AG04449 (cell line): ENCODE measurements at regions not wholly inside any gene's neighbourhood (a gene's known extent, or its start where the extent isn't known, plus 50 kb on each side); places are given as distances from the start of the nearest gene placed in this dataset.

Experiments
- CTCF ChIA-PET: fragments of 350-600 bp; formaldehyde crosslinking; extraction: SDS; loops from one replicate; lab custom pipeline; 2021; ENCODE audit warnings: antibody characterized with exemption; lab: Yijun Ruan, JAX
- POLR2A ChIA-PET: fragments of 400-600, 350-600 bp; formaldehyde crosslinking; extraction: SDS; loops from one replicate; lab custom pipeline; 2020; ENCODE audit warnings: antibody characterized with exemption, inconsistent platforms; lab: Yijun Ruan, JAX
- DNase-seq: peaks from one replicate; pipeline ENCODE4 v3.0.0-alpha.2; 2010; ENCODE audit warnings: low read depth, low spot score
- H3K4me3 ChIP-seq: 2 replicates; pipeline ENCODE4 v1.5.1; 2011; ENCODE audit warnings: low read depth, mild to moderate bottlenecking, control low read depth, low read length
- TF ChIP-seq, protein P1 (sequence below): IDR thresholded peaks from one replicate; pipeline ENCODE4 v1.5.1; 2011; ENCODE audit warnings: mild to moderate bottlenecking, moderate library complexity, low read length, control low read depth, inconsistent platforms; ENCODE audit not compliant: insufficient read depth; ENCODE audit errors: missing control alignments

- no peak for DNase-seq
- H3K4me3 ChIP-seq, result no peak overlapping the region
- POLR2A ChIA-PET, result no interaction called here
- TF ChIP-seq, protein P1, sequence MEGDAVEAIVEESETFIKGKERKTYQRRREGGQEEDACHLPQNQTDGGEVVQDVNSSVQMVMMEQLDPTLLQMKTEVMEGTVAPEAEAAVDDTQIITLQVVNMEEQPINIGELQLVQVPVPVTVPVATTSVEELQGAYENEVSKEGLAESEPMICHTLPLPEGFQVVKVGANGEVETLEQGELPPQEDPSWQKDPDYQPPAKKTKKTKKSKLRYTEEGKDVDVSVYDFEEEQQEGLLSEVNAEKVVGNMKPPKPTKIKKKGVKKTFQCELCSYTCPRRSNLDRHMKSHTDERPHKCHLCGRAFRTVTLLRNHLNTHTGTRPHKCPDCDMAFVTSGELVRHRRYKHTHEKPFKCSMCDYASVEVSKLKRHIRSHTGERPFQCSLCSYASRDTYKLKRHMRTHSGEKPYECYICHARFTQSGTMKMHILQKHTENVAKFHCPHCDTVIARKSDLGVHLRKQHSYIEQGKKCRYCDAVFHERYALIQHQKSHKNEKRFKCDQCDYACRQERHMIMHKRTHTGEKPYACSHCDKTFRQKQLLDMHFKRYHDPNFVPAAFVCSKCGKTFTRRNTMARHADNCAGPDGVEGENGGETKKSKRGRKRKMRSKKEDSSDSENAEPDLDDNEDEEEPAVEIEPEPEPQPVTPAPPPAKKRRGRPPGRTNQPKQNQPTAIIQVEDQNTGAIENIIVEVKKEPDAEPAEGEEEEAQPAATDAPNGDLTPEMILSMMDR, result no peak
- CTCF ChIA-PET, result no interaction called here
These were observed 933.9 kb downstream of the NSUN3 start for GRCh38 chr3:94996743-94997142.

DNA sequence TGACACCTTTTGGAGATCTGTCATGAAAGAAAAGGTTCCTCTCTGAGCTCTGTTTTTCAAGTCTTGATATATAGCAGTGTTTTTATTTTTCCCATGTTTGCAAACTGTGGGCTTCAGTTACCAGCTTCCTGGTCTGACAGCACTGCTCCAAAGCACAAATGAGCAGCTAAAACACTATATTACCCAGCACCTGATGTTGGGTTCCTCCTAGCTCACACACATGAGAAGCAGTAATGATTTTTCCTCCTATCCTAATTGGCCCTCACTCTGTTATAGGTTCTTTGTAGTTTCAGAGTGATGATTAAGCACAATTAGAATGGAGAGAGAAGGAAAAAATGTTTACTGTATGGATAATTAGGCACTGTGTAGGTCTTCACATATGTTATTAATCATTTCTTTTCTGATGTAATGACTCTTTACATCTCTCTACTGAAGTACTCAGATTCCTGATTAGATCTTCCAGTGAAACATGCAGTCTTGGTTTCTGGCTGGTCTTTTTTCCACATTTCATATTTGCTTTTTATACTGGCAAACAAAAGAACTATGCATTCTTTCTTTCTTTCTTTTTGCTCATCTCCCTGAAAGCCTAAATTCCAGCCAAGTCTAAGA, 939.7 kb downstream of the NSUN3 start:
- H3K4me3 ChIP-seq, result no peak overlapping the region
- CTCF ChIA-PET, result no interaction called here
- DNase-seq, result no peak
- TF ChIP-seq, protein P1, result no peak
- POLR2A ChIA-PET, result no interaction called here

GRCh38 chr3:95028688-95029087, 965.8 kb downstream of the NSUN3 start:
- no peak for DNase-seq
- POLR2A ChIA-PET, result interaction anchor here (0.5 kb wide), 1 partner anchor 28 kb away, joined by 4 read pairs; no protein-coding TSS in a partner anchor
- H3K4me3 ChIP-seq, result no peak overlapping the region
- TF ChIP-seq, protein P1, result no peak
- CTCF ChIA-PET, result no interaction called here

- TF ChIP-seq, protein P1, result no peak
- ChIA-PET POLR2A (no interaction called here), CTCF (no interaction called here)
- no peak for DNase-seq
- H3K4me3 ChIP-seq, result no peak overlapping the region
These were observed 966.8 kb downstream of the NSUN3 start for GRCh38 chr3:95029644-95030043.

GRCh38 chr3:95036526-95037021, 973.7 kb downstream of the NSUN3 start:
- CTCF ChIA-PET, result no interaction called here
- no peak for DNase-seq
- POLR2A ChIA-PET, result no interaction called here
- TF ChIP-seq, protein P1, result no peak
- no peak overlapping the region for H3K4me3 ChIP-seq

DNA sequence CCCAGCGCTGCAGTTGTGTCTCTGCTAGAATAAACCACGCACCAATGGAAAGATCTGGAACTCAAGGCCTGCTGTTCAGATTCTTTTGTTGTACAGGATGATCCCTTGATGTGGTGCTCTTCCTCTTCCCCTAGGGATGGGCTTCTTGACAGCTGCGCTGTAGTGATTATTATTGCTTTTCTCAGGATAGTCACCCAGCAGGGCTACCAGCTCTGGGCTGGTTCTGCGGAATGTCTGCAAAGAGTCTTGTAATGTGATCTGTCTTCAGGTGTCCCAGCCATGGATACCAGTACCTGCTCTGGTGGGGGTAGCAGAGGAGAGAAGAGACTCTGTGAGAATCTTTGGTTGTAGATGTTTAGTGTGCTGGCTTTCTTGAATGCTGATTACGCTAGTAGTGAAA, 974.2 kb downstream of the NSUN3 start:
- H3K4me3 ChIP-seq, result no peak overlapping the region
- POLR2A ChIA-PET, result no interaction called here
- DNase-seq, result no peak
- CTCF ChIA-PET, result no interaction called here
- TF ChIP-seq, protein P1, result no peak
